SK-N-SH (cell line): ENCODE measurements at regions not wholly inside any gene's neighbourhood (a gene's known extent, or its start where the extent isn't known, plus 50 kb on each side); places are given as distances from the start of the nearest gene placed in this dataset.

Experiments used
- CTCF ChIA-PET: fragments of 300-600, 350-600 bp; formaldehyde crosslinking; extraction: SDS; loops from one replicate; lab custom pipeline; 2021; lab: Yijun Ruan, JAX
- POLR2A ChIA-PET: fragments of 350-600 bp; sonication (Branson Sonifier 250); formaldehyde crosslinking; extraction: SDS; loops from one replicate; lab custom pipeline; 2020; ENCODE audit warnings: antibody characterized with exemption, inconsistent platforms; lab: Yijun Ruan, JAX
- DNase-seq: peaks from one replicate; pipeline ENCODE4 v3.0.0; 2012
- H2AFZ ChIP-seq: fragments of 200-600 bp; sonication (generic); 2 replicates; pipeline ENCODE4 v1.8.1; 2016; ENCODE audit warnings: antibody characterized with exemption, mild to moderate bottlenecking, low read depth
- H3F3A ChIP-seq: fragments of 200-600 bp; sonication (generic); replicated peaks from 2 replicates; pipeline ENCODE3; 2016; ENCODE audit warnings: antibody characterized with exemption, mild to moderate bottlenecking; ENCODE audit not compliant: insufficient read depth
- H3K27ac ChIP-seq, 2 experiments: fragments of 200-500 bp in 1 of 2; fragments of 200-600 bp in 1 of 2; sonication (Bioruptor generic) in 1 of 2; sonication (generic), shearing (Covaris generic) in 1 of 2; 2 replicates each; pipeline versions ENCODE4 v1.5.1 to v1.6.1; 2014 to 2016; ENCODE audit warnings: low read depth in 2 of 2, inconsistent platforms in 1 of 2, low read length in 1 of 2, mild to moderate bottlenecking in 1 of 2, mixed read lengths in 1 of 2
- H3K27me3 ChIP-seq: fragments of 200-600 bp; sonication (generic), shearing (Covaris generic); 2 replicates; pipeline ENCODE4 v1.6.1; 2016; ENCODE audit warnings: mixed run types; ENCODE audit not compliant: insufficient read depth
- H3K36me3 ChIP-seq, 2 experiments: fragments of 200-500 bp in 1 of 2; fragments of 200-600 bp in 1 of 2; sonication (Bioruptor generic) in 1 of 2; sonication (generic) in 1 of 2; replicated peaks in 1 of 2; 2 replicates each; pipeline versions ENCODE3 to v1.5.1; 2014 to 2016; ENCODE audit warnings: low read length in 1 of 2, mild to moderate bottlenecking in 1 of 2; ENCODE audit not compliant: insufficient read depth in 2 of 2, control insufficient read depth in 1 of 2
- H3K4me1 ChIP-seq, 2 experiments: fragments of 200-500 bp in 1 of 2; fragments of 200-600 bp in 1 of 2; sonication (Bioruptor generic) in 1 of 2; sonication (generic), shearing (Covaris generic) in 1 of 2; 2 replicates each; pipeline versions ENCODE4 v1.5.1 to v1.6.1; 2014 to 2016; ENCODE audit warnings: low read depth in 1 of 2, low read length in 1 of 2, mixed run types in 1 of 2; ENCODE audit not compliant: insufficient read depth in 2 of 2, control insufficient read depth in 1 of 2
- H3K4me2 ChIP-seq: fragments of 200-600 bp; sonication (generic), shearing (Covaris generic); 2 replicates; pipeline ENCODE4 v1.6.1; 2017; ENCODE audit warnings: mixed run types
- H3K4me3 ChIP-seq, 2 experiments: fragments of 200-500 bp in 1 of 2; fragments of 200-600 bp in 1 of 2; sonication (Bioruptor generic) in 1 of 2; sonication (generic), shearing (Covaris generic) in 1 of 2; 2 replicates each; pipeline versions ENCODE4 v1.5.1 to v1.8.1; 2014 to 2016; ENCODE audit warnings: low read depth in 2 of 2, inconsistent platforms in 1 of 2, low read length in 1 of 2, mild to moderate bottlenecking in 1 of 2, mixed read lengths in 1 of 2, moderate library complexity in 1 of 2
- H3K79me2 ChIP-seq: fragments of 200-600 bp; sonication (generic); 2 replicates; pipeline ENCODE4 v1.8.1; 2017; ENCODE audit warnings: mild to moderate bottlenecking; ENCODE audit not compliant: insufficient read depth
- H3K9ac ChIP-seq: fragments of 200-600 bp; sonication (generic); 2 replicates; pipeline ENCODE4 v1.6.1; 2017; ENCODE audit warnings: mixed run types
- H3K9me2 ChIP-seq: fragments of 200-600 bp; sonication (generic); 2 replicates; pipeline ENCODE4 v1.6.1; 2017; ENCODE audit warnings: mixed run types
- H3K9me3 ChIP-seq: fragments of 200-600 bp; sonication (generic); 2 replicates; pipeline ENCODE4 v1.6.1; 2017; ENCODE audit warnings: mixed run types, mild to moderate bottlenecking, moderate library complexity
- H4K20me1 ChIP-seq: fragments of 200-600 bp; sonication (generic); 2 replicates; pipeline ENCODE4 v1.6.1; 2017; ENCODE audit warnings: mild to moderate bottlenecking, mixed run types; ENCODE audit not compliant: insufficient read depth
- CHD2 ChIP-seq: fragments of 150-350 bp; IDR thresholded peaks from 2 replicates; pipeline ENCODE4 v1.6.1; 2018; ENCODE audit warnings: low read length; ENCODE audit not compliant: partially characterized antibody
- EP300 ChIP-seq, 2 experiments: IDR thresholded peaks; 2 replicates each; pipeline versions ENCODE4 v1.4.0 to v1.6.1; 2012; ENCODE audit warnings: borderline replicate concordance in 1 of 2, low read depth in 1 of 2, low read length in 1 of 2
- EZH2phosphoT487 ChIP-seq: fragments of 200-600 bp; sonication (generic); IDR thresholded peaks from 2 replicates; pipeline ENCODE4 v1.6.1; 2017; ENCODE audit warnings: low read depth, mixed run types, mild to moderate bottlenecking, antibody characterized with exemption, moderate library complexity, borderline replicate concordance
- FOXJ3 ChIP-seq: sonication (generic); formaldehyde crosslinking; IDR thresholded peaks from 2 replicates; pipeline ENCODE4 v1.5.1; 2020; ENCODE audit warnings: mild to moderate bottlenecking, missing genetic modification reagents
- FOXM1 ChIP-seq: IDR thresholded peaks from 2 replicates; pipeline ENCODE4 v1.4.0; 2012; ENCODE audit warnings: low read depth, mild to moderate bottlenecking
- GABPA ChIP-seq: IDR thresholded peaks from 2 replicates; pipeline ENCODE4 v1.4.0; 2012; ENCODE audit warnings: low read depth, mild to moderate bottlenecking
- GATA2 ChIP-seq: sonication (generic); formaldehyde crosslinking; IDR thresholded peaks from 2 replicates; pipeline ENCODE4 v1.5.0; 2020; ENCODE audit warnings: mild to moderate bottlenecking, missing genetic modification reagents
- JUND ChIP-seq: IDR thresholded peaks from 2 replicates; pipeline ENCODE4 v1.4.0; 2012
- MXI1 ChIP-seq: IDR thresholded peaks from 2 replicates; pipeline ENCODE4 v1.6.1; 2012; ENCODE audit warnings: mild to moderate bottlenecking, low read depth, low read length, improper control_type of control experiment
- NFIC ChIP-seq: IDR thresholded peaks from 2 replicates; pipeline ENCODE4 v1.4.0; 2012; ENCODE audit warnings: borderline replicate concordance
- POLR2AphosphoS5 ChIP-seq: IDR thresholded peaks from 2 replicates; pipeline ENCODE4 v1.6.1; 2012; ENCODE audit warnings: low read depth, low read length
- RAD21 ChIP-seq: IDR thresholded peaks from 2 replicates; pipeline ENCODE4 v1.6.1; 2012; ENCODE audit warnings: mild to moderate bottlenecking, low read length
- RCOR1 ChIP-seq: fragments of 150-350 bp; IDR thresholded peaks from 2 replicates; pipeline ENCODE4 v1.6.1; 2017; ENCODE audit warnings: antibody characterized with exemption, low read length
- TAF1 ChIP-seq: IDR thresholded peaks from 2 replicates; pipeline ENCODE4 v1.6.1; 2012; ENCODE audit warnings: low read depth, mild to moderate bottlenecking, low read length, moderate library complexity, borderline replicate concordance
- TCF12 ChIP-seq: IDR thresholded peaks from 2 replicates; pipeline ENCODE4 v1.4.0; 2012
- WGBS: methylation state at CpG from one replicate; pipeline ENCODE4 v1.1.6; 2017; ENCODE audit warnings: low lambda C conversion rate; 5-methylcytosine and 5-hydroxymethylcytosine counted together
- TF ChIP-seq, protein P1 (sequence below): fragments of 200-600 bp; sonication (generic); IDR thresholded peaks from 2 replicates; pipeline ENCODE4 v1.6.1; 2017; ENCODE audit warnings: antibody characterized with exemption, mild to moderate bottlenecking, moderate library complexity
- TF ChIP-seq, protein P2 (sequence below): IDR thresholded peaks from 2 replicates; pipeline ENCODE4 v1.4.0; 2012; ENCODE audit warnings: low read depth, borderline replicate concordance
- TF ChIP-seq, protein P3 (sequence below): IDR thresholded peaks from 2 replicates; pipeline ENCODE4; 2012
- TF ChIP-seq, protein P4 (sequence below): IDR thresholded peaks from 2 replicates; pipeline ENCODE4 v1.4.0; 2012; ENCODE audit warnings: low read depth

DNA sequence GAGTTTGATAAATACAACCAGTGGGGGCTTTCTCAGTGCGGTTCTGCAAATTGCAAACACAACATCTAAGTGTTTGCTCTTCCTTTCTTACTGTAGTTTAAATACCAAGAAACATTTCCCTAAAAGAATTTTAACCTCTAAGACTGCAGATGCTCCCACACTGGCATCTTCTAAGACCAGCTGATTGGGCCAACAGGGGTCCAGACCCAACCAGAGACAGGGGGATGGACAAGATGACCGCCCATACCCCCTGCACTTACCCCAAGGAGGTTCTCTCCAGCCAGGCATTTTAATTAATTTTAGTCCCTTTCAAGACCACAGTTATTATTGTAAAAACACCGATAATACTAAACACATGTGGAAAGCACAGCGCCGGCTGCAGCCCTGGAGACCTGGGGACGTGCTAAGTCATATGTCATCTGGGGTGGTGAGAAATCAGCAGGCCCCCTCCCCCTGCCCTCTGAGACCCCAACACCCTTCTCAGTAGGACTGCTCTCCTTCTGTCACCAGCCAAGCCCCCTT is 242.3 kb downstream of the SOX9 start:
- 40% methylated on average over 6 of the region's 6 CpGs for WGBS
- Histone ChIP-seq H3K27ac (peak overlapping the region; percentile 69 to 72), H3K4me3 (no peak overlapping the region), H3K79me2 (no peaks in the 10 kb centered on the region), H3F3A (peaks cover 3% of the 10 kb centered on the region), H3K9ac (peak overlapping the region; percentile 45), H3K27me3 (no peaks in the 10 kb centered on the region), H3K4me1 (peaks cover 30 to 37% of the 10 kb centered on the region in 2 experiments), H3K36me3 (no peaks in the 10 kb centered on the region), H2AFZ (no peak overlapping the region), H3K9me2 (no peaks in the 10 kb centered on the region), H3K9me3 (no peaks in the 10 kb centered on the region), H4K20me1 (no peaks in the 10 kb centered on the region), H3K4me2 (peak overlapping the region; percentile 25; the same call in 1 of the 2 replicates)
- CTCF ChIA-PET = interaction anchor here (1.0 to 1.6 kb wide), 5 partner anchors 11 to 177 kb away, joined by 3 to 6 read pairs (median 3); no protein-coding TSS in a partner anchor
- no peak; the same call in 1 of the 2 replicates for TF ChIP-seq NFIC
- TF ChIP-seq POLR2AphosphoS5 = no peak
- no peak for TF ChIP-seq TAF1
- peak; percentile 40; the same call in 1 of the 2 replicates for TF ChIP-seq FOXJ3
- TF ChIP-seq JUND = no peak
- TF ChIP-seq EZH2phosphoT487 = no peak
- peak; percentile 39; the same call in 1 of the 2 replicates for TF ChIP-seq RAD21
- TF ChIP-seq GABPA = no peak
- peak; percentile 65 for TF ChIP-seq TCF12
- peak; percentile 67 for TF ChIP-seq CHD2
- TF ChIP-seq, protein P1, sequence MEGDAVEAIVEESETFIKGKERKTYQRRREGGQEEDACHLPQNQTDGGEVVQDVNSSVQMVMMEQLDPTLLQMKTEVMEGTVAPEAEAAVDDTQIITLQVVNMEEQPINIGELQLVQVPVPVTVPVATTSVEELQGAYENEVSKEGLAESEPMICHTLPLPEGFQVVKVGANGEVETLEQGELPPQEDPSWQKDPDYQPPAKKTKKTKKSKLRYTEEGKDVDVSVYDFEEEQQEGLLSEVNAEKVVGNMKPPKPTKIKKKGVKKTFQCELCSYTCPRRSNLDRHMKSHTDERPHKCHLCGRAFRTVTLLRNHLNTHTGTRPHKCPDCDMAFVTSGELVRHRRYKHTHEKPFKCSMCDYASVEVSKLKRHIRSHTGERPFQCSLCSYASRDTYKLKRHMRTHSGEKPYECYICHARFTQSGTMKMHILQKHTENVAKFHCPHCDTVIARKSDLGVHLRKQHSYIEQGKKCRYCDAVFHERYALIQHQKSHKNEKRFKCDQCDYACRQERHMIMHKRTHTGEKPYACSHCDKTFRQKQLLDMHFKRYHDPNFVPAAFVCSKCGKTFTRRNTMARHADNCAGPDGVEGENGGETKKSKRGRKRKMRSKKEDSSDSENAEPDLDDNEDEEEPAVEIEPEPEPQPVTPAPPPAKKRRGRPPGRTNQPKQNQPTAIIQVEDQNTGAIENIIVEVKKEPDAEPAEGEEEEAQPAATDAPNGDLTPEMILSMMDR = no peak
- TF ChIP-seq, protein P2, sequence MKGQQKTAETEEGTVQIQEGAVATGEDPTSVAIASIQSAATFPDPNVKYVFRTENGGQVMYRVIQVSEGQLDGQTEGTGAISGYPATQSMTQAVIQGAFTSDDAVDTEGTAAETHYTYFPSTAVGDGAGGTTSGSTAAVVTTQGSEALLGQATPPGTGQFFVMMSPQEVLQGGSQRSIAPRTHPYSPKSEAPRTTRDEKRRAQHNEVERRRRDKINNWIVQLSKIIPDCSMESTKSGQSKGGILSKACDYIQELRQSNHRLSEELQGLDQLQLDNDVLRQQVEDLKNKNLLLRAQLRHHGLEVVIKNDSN = no peak
- TF ChIP-seq, protein P3, sequence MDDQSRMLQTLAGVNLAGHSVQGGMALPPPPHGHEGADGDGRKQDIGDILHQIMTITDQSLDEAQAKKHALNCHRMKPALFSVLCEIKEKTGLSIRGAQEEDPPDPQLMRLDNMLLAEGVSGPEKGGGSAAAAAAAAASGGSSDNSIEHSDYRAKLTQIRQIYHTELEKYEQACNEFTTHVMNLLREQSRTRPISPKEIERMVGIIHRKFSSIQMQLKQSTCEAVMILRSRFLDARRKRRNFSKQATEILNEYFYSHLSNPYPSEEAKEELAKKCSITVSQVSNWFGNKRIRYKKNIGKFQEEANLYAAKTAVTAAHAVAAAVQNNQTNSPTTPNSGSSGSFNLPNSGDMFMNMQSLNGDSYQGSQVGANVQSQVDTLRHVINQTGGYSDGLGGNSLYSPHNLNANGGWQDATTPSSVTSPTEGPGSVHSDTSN = no peak
- TF ChIP-seq RCOR1 = peak; percentile 87
- TF ChIP-seq EP300 (IDR thresholded peaks at IDR 0.05; ENCODE audit: borderline replicate concordance in 1 of 2, low read depth in 1 of 2, low read length in 1 of 2) = peak in 1 of 2 experiments; percentile 92; a peak in 2 of 4 replicates
- TF ChIP-seq, protein P4, sequence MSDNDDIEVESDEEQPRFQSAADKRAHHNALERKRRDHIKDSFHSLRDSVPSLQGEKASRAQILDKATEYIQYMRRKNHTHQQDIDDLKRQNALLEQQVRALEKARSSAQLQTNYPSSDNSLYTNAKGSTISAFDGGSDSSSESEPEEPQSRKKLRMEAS = no peak
- TF ChIP-seq MXI1 = no peak
- peak; percentile 54 for TF ChIP-seq GATA2
- TF ChIP-seq FOXM1 = no peak
- POLR2A ChIA-PET = interaction anchor here (1.5 kb wide), 1 partner anchor 17 kb away, joined by 5 read pairs; no protein-coding TSS in a partner anchor
- DNase-seq = peak; percentile 83
